ENCODE measurements at regions not wholly inside any gene's neighbourhood (a gene's known extent, or its start where the extent isn't known, plus 50 kb on each side); places are given as distances from the start of the nearest gene placed in this dataset.

DNA sequence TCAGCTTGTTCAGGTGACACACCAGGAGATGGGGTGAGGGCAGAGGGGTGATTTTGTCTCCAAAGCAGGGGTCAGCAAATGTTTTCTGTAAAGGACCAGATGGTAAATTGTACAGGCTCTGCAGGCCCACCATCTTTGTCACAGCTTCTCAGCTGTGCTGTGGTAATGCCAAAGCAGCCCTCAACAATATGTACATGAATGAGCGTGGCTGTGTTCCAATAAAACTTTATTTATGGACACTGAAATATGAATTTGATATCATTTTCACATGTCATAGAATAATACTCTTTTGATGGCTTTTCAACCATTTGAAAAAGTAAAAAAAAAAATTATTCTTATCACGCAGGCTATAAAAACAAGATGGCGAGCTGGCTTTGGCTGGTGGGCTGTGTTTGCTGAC is 206.4 kb upstream of the RPL38 start:
- ChIA-PET POLR2A (no interaction called here), CTCF (ENCODE audit: low intra/inter-chr PET ratio, low total read pairs) (no interaction called here)
- no TSS peak for BruUV-seq (replicated peaks)
- Histone ChIP-seq H3K9me3 (ENCODE audit: low read length) (no peaks in the 10 kb centered on the region), H3K36me3 (replicated peaks in 1 of 2; ENCODE audit: control insufficient read depth in 1 of 2, insufficient read depth in 2 of 2, low read length in 2 of 2) (no peaks in the 10 kb centered on the region), H3K27ac (ENCODE audit: extremely low read length, insufficient read depth, low read length) (no peak overlapping the region), H3K9ac (ENCODE audit: insufficient read depth, low read depth, low read length) (no peak overlapping the region), H3K79me2 (ENCODE audit: insufficient read depth, low read length) (no peaks in the 10 kb centered on the region), H3K4me1 (ENCODE audit: insufficient read depth, low read length) (no peaks in the 10 kb centered on the region), H3K4me3 (replicated peaks in 1 of 3; ENCODE audit: insufficient read depth in 1 of 3, low read depth in 2 of 3, low read length in 3 of 3) (no peak overlapping the region), H2AFZ (ENCODE audit: low read length) (no peak overlapping the region), H4K20me1 (ENCODE audit: insufficient read depth, low read length) (no peaks in the 10 kb centered on the region), H3K4me2 (ENCODE audit: low read depth, low read length) (no peak overlapping the region), H3K27me3 (ENCODE audit: control insufficient read depth in 1 of 2, insufficient read depth in 2 of 2, low read length in 2 of 2) (peaks cover 1 to 15% of the 10 kb centered on the region in 2 experiments; a peak in 3 of 5 replicates)
- intact Hi-C loops (cut with micrococcal nuclease; ENCODE audit: unreplicated experiment): no loop called here
- WGBS (ENCODE audit: low lambda C conversion rate): 45% methylated on average over 3 of the region's 3 CpGs
- DNase-seq (ENCODE audit: low spot score): no peak
- in situ Hi-C loops (cut with HindIII; ENCODE audit: extremely low pct_ligation_motif_present, low pct_unique_long_range_greater_than_20kb): no loop called here
- no peak for ATAC-seq
- no peak for FAIRE-seq
- TF ChIP-seq RELA (CRISPR knock-in tag; IDR thresholded peaks at IDR 0.05) (no peak), MIER3 (CRISPR knock-in tag; IDR thresholded peaks at IDR 0.05; ENCODE audit: borderline replicate concordance) (no peak), ZFY (CRISPR knock-in tag; IDR thresholded peaks at IDR 0.05) (no peak), RARG (CRISPR knock-in tag; IDR thresholded peaks at IDR 0.05; ENCODE audit: low read depth) (no peak), BRCA1 (CRISPR knock-in tag; IDR thresholded peaks at IDR 0.05) (no peak), HMG20B (CRISPR knock-in tag; conservative IDR thresholded peaks at IDR 0.05) (no peak), RARA (CRISPR knock-in tag; IDR thresholded peaks at IDR 0.05) (no peak)
- TF ChIP-seq, protein P1, sequence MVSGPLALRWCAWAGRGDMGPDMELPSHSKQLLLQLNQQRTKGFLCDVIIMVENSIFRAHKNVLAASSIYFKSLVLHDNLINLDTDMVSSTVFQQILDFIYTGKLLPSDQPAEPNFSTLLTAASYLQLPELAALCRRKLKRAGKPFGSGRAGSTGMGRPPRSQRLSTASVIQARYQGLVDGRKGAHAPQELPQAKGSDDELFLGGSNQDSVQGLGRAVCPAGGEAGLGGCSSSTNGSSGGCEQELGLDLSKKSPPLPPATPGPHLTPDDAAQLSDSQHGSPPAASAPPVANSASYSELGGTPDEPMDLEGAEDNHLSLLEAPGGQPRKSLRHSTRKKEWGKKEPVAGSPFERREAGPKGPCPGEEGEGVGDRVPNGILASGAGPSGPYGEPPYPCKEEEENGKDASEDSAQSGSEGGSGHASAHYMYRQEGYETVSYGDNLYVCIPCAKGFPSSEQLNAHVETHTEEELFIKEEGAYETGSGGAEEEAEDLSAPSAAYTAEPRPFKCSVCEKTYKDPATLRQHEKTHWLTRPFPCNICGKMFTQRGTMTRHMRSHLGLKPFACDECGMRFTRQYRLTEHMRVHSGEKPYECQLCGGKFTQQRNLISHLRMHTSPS (CRISPR knock-in tag; IDR thresholded peaks at IDR 0.05; ENCODE audit: low read depth): no peak
- TF ChIP-seq, protein P2, sequence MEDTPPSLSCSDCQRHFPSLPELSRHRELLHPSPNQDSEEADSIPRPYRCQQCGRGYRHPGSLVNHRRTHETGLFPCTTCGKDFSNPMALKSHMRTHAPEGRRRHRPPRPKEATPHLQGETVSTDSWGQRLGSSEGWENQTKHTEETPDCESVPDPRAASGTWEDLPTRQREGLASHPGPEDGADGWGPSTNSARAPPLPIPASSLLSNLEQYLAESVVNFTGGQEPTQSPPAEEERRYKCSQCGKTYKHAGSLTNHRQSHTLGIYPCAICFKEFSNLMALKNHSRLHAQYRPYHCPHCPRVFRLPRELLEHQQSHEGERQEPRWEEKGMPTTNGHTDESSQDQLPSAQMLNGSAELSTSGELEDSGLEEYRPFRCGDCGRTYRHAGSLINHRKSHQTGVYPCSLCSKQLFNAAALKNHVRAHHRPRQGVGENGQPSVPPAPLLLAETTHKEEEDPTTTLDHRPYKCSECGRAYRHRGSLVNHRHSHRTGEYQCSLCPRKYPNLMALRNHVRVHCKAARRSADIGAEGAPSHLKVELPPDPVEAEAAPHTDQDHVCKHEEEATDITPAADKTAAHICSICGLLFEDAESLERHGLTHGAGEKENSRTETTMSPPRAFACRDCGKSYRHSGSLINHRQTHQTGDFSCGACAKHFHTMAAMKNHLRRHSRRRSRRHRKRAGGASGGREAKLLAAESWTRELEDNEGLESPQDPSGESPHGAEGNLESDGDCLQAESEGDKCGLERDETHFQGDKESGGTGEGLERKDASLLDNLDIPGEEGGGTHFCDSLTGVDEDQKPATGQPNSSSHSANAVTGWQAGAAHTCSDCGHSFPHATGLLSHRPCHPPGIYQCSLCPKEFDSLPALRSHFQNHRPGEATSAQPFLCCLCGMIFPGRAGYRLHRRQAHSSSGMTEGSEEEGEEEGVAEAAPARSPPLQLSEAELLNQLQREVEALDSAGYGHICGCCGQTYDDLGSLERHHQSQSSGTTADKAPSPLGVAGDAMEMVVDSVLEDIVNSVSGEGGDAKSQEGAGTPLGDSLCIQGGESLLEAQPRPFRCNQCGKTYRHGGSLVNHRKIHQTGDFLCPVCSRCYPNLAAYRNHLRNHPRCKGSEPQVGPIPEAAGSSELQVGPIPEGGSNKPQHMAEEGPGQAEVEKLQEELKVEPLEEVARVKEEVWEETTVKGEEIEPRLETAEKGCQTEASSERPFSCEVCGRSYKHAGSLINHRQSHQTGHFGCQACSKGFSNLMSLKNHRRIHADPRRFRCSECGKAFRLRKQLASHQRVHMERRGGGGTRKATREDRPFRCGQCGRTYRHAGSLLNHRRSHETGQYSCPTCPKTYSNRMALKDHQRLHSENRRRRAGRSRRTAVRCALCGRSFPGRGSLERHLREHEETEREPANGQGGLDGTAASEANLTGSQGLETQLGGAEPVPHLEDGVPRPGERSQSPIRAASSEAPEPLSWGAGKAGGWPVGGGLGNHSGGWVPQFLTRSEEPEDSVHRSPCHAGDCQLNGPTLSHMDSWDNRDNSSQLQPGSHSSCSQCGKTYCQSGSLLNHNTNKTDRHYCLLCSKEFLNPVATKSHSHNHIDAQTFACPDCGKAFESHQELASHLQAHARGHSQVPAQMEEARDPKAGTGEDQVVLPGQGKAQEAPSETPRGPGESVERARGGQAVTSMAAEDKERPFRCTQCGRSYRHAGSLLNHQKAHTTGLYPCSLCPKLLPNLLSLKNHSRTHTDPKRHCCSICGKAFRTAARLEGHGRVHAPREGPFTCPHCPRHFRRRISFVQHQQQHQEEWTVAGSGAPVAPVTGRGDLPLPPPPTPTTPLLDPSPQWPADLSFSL (CRISPR knock-in tag; IDR thresholded peaks at IDR 0.05): no peak
- TF ChIP-seq, protein P3, sequence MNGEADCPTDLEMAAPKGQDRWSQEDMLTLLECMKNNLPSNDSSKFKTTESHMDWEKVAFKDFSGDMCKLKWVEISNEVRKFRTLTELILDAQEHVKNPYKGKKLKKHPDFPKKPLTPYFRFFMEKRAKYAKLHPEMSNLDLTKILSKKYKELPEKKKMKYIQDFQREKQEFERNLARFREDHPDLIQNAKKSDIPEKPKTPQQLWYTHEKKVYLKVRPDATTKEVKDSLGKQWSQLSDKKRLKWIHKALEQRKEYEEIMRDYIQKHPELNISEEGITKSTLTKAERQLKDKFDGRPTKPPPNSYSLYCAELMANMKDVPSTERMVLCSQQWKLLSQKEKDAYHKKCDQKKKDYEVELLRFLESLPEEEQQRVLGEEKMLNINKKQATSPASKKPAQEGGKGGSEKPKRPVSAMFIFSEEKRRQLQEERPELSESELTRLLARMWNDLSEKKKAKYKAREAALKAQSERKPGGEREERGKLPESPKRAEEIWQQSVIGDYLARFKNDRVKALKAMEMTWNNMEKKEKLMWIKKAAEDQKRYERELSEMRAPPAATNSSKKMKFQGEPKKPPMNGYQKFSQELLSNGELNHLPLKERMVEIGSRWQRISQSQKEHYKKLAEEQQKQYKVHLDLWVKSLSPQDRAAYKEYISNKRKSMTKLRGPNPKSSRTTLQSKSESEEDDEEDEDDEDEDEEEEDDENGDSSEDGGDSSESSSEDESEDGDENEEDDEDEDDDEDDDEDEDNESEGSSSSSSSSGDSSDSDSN (CRISPR knock-in tag; IDR thresholded peaks at IDR 0.05): no peak
- TF ChIP-seq, protein P4, sequence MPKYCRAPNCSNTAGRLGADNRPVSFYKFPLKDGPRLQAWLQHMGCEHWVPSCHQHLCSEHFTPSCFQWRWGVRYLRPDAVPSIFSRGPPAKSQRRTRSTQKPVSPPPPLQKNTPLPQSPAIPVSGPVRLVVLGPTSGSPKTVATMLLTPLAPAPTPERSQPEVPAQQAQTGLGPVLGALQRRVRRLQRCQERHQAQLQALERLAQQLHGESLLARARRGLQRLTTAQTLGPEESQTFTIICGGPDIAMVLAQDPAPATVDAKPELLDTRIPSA (CRISPR knock-in tag; IDR thresholded peaks at IDR 0.05; ENCODE audit: borderline replicate concordance): no peak
- TF ChIP-seq, protein P5, sequence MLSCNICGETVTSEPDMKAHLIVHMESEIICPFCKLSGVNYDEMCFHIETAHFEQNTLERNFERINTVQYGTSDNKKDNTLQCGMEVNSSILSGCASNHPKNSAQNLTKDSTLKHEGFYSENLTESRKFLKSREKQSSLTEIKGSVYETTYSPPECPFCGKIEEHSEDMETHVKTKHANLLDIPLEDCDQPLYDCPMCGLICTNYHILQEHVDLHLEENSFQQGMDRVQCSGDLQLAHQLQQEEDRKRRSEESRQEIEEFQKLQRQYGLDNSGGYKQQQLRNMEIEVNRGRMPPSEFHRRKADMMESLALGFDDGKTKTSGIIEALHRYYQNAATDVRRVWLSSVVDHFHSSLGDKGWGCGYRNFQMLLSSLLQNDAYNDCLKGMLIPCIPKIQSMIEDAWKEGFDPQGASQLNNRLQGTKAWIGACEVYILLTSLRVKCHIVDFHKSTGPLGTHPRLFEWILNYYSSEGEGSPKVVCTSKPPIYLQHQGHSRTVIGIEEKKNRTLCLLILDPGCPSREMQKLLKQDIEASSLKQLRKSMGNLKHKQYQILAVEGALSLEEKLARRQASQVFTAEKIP (CRISPR knock-in tag; IDR thresholded peaks at IDR 0.05; ENCODE audit: borderline replicate concordance): no peak

All from HepG2 (cell line).